SU-DHL-6 (cell line): ENCODE measurements at regions not wholly inside any gene's neighbourhood (a gene's known extent, or its start where the extent isn't known, plus 50 kb on each side); places are given as distances from the start of the nearest gene placed in this dataset.

ENCODE experiments used
- CTCF ChIP-seq: fragments of 200-600 bp; sonication (generic); IDR thresholded peaks from one replicate; pipeline ENCODE4 v1.5.1; 2017; ENCODE audit warnings: antibody characterized with exemption, mild to moderate bottlenecking, low read length, moderate library complexity; ENCODE audit not compliant: insufficient read depth, poor library complexity, severe bottlenecking
- EZH2phosphoT487 ChIP-seq: fragments of 200-600 bp; sonication (generic), shearing (Covaris generic); conservative IDR thresholded peaks from 2 replicates; pipeline ENCODE4 v1.6.1; 2018; ENCODE audit warnings: mild to moderate bottlenecking, antibody characterized with exemption, low read length, moderate library complexity, mixed read lengths

DNA sequence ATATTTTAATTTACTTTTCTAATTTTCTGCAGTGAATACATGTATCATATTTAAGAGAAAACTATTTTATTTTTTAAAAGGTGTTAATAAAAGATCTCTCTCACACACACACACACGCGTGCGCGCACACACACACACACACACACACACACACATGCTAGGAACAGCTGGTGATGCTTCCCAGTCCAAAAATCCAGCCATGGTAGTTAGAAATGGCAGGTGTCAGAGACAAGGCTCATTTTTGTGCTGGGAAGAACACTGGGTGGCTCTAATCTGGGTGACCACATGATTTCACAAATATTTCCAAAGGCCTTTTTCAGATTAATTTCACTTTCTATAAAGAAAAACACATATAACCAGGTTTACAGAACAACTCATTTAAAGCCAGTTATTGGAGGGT, 104.5 kb upstream of the NCK2 start:
- TF ChIP-seq CTCF (no peak), EZH2phosphoT487 (no peak)
